Activated CD8-positive, alpha-beta T cell treated with anti-CD3 and anti-CD28 coated beads, Interleukin-2, amount 10 ng/mL, durations not matched to agents 7 days and 5 days (primary cell): ENCODE measurements at regions not wholly inside any gene's neighbourhood (a gene's known extent, or its start where the extent isn't known, plus 50 kb on each side); places are given as distances from the start of the nearest gene placed in this dataset.

ENCODE experiments used
- ATAC-seq: fragments of 150-1000 bp; cut with Tn5 transposase; one replicate; pipeline ENCODE4 v1.10.0; 2021; ENCODE audit warnings: moderate library complexity
- CTCF ChIA-PET: fragments of 350-600 bp; sonication (Branson Sonifier 250); formaldehyde crosslinking; loops from one replicate; lab custom pipeline; 2021; ENCODE audit warnings: antibody characterized with exemption; lab: Charles Lee
- POLR2A ChIA-PET: fragments of 350-600 bp; sonication (Branson Sonifier 250); formaldehyde crosslinking; loops from one replicate; lab custom pipeline; 2021; ENCODE audit warnings: antibody characterized with exemption; lab: Charles Lee
- DNase-seq: peaks from one replicate; pipeline ENCODE4 v3.0.0-alpha.2; 2020
- H3K27ac Mint-ChIP-seq: one replicate; pipeline ENCODE4 v1.8.0; 2021; ENCODE audit warnings: mild to moderate bottlenecking, mixed read lengths
- H3K27me3 Mint-ChIP-seq: one replicate; pipeline ENCODE4 v1.8.0; 2021; ENCODE audit warnings: low read depth, mixed read lengths
- H3K36me3 Mint-ChIP-seq: one replicate; pipeline ENCODE4 v1.8.0; 2021; ENCODE audit warnings: low read depth, mixed read lengths
- H3K4me1 Mint-ChIP-seq: one replicate; pipeline ENCODE4 v1.8.0; 2021; ENCODE audit warnings: low read depth, mixed read lengths
- H3K4me3 Mint-ChIP-seq: one replicate; pipeline ENCODE4 v1.8.0; 2021; ENCODE audit warnings: mild to moderate bottlenecking, mixed read lengths
- H3K9me3 Mint-ChIP-seq: one replicate; pipeline ENCODE4 v1.8.0; 2022; ENCODE audit warnings: mixed read lengths; ENCODE audit not compliant: insufficient read depth

DNA sequence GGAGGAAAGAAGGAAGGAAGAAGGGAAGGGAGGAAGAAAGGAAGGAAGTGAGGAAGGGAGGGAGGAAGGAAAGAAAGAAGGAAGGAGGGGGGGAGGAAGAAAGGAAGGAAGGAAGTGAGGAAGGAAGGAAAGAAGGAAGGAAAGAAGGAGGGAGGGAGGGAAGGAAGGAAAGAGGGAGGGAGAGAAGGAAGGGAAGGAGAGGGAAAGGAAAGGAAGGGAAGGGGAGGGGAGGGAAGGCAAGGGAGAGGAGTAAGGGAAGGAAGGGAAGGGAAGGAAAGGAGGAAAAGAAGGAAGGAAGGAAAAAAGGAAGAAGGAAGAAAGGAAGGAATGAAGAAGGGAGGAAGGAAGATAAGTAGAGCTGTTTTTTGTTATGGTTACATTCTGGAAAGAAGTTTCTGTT lies 141.2 kb downstream of the LRRC3B start:
- ChIA-PET POLR2A (no interaction called here), CTCF (no interaction called here)
- H3K9me3 Mint-ChIP-seq, result peaks cover 6% of the 10 kb centered on the region
- no peaks in the 10 kb centered on the region for H3K27me3 Mint-ChIP-seq
- H3K4me1 Mint-ChIP-seq, result no peaks in the 10 kb centered on the region
- no peak for DNase-seq
- ATAC-seq, result no peak
- H3K4me3 Mint-ChIP-seq, result no peak overlapping the region
- H3K36me3 Mint-ChIP-seq, result no peaks in the 10 kb centered on the region
- no peak overlapping the region for H3K27ac Mint-ChIP-seq

DNA sequence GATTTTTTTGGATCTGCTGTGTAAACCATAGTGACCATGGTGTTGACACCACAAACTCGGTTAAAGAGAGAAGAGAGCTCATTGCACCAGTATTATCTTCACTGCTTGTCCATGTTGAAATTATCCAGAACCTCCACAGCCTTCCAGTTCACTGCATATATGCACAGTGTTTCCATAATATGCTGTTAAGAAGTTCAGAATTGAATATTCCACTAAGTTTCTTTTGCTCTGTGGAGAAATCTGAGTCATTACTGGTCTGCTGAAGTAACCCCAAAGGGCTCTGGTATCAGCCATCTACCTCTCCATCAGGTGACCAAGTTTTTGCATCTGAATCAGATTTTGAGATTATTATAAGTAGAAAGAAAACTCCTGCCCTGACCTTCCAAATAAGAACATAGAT lies 143.5 kb downstream of the LRRC3B start:
- DNase-seq, result no peak
- POLR2A ChIA-PET, result no interaction called here
- Mint-ChIP-seq H3K9me3 (peaks cover 6% of the 10 kb centered on the region), H3K27ac (no peak overlapping the region), H3K27me3 (no peaks in the 10 kb centered on the region), H3K4me3 (no peak overlapping the region), H3K4me1 (no peaks in the 10 kb centered on the region), H3K36me3 (no peaks in the 10 kb centered on the region)
- CTCF ChIA-PET, result no interaction called here
- ATAC-seq, result no peak

DNA sequence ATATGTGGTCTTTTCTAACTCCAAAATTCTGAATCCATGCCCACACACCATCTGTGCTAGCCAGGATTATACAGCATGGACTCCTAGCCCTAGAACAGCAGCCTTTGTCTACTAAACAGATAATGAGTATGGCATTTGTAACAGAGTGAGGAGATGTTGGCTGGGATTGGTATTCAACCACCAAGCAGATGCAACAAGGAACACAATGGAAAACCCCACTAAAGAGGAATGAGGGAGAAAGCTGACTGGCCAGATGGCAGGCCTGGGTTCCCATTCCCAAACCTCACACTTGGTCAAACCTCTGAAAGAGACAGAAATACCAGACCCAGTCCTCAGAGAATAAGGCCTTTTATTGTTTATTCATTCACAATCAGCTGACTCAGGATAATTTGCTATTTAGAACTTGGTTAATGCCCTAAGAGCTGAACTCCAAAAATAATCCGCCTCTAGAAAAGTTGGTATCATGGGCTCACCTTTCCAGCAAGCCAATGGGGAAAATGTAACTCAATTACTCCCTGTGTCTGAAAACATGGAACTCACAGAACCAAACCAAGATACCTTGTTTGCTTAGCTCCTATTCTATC lies 145.6 kb downstream of the LRRC3B start:
- H3K4me1 Mint-ChIP-seq, result no peaks in the 10 kb centered on the region
- no peak overlapping the region for H3K4me3 Mint-ChIP-seq
- CTCF ChIA-PET, result no interaction called here
- no peak for ATAC-seq
- no peak overlapping the region for H3K27ac Mint-ChIP-seq
- POLR2A ChIA-PET, result no interaction called here
- H3K27me3 Mint-ChIP-seq, result no peaks in the 10 kb centered on the region
- peaks cover 6% of the 10 kb centered on the region for H3K9me3 Mint-ChIP-seq
- no peaks in the 10 kb centered on the region for H3K36me3 Mint-ChIP-seq
- DNase-seq, result no peak

- no peaks in the 10 kb centered on the region for H3K36me3 Mint-ChIP-seq
- no peak for DNase-seq
- H3K27ac Mint-ChIP-seq, result no peak overlapping the region
- ATAC-seq, result no peak
- POLR2A ChIA-PET, result no interaction called here
- H3K9me3 Mint-ChIP-seq, result peaks cover 3% of the 10 kb centered on the region
- no peak overlapping the region for H3K4me3 Mint-ChIP-seq
- H3K27me3 Mint-ChIP-seq, result no peaks in the 10 kb centered on the region
- no peaks in the 10 kb centered on the region for H3K4me1 Mint-ChIP-seq
- CTCF ChIA-PET, result no interaction called here
Observed at GRCh38 chr3:26799679-26800317, 177.2 kb downstream of the LRRC3B start.

- no peak for ATAC-seq
- H3K27me3 Mint-ChIP-seq, result no peaks in the 10 kb centered on the region
- CTCF ChIA-PET, result no interaction called here
- H3K36me3 Mint-ChIP-seq, result no peaks in the 10 kb centered on the region
- no peaks in the 10 kb centered on the region for H3K4me1 Mint-ChIP-seq
- POLR2A ChIA-PET, result no interaction called here
- H3K4me3 Mint-ChIP-seq, result no peak overlapping the region
- peaks cover 9% of the 10 kb centered on the region for H3K9me3 Mint-ChIP-seq
- no peak for DNase-seq
- no peak overlapping the region for H3K27ac Mint-ChIP-seq
Observed at GRCh38 chr3:26807272-26807671, 184.7 kb downstream of the LRRC3B start.

GRCh38 chr3:26825454-26825853 lies 202.9 kb downstream of the LRRC3B start:
- POLR2A ChIA-PET, result no interaction called here
- Mint-ChIP-seq H3K27me3 (no peaks in the 10 kb centered on the region), H3K4me1 (no peaks in the 10 kb centered on the region), H3K4me3 (no peak overlapping the region), H3K9me3 (peaks cover 14% of the 10 kb centered on the region), H3K36me3 (no peaks in the 10 kb centered on the region), H3K27ac (no peak overlapping the region)
- ATAC-seq, result no peak
- no peak for DNase-seq
- CTCF ChIA-PET, result no interaction called here

GRCh38 chr3:26827169-26827568 lies 204.6 kb downstream of the LRRC3B start:
- Mint-ChIP-seq H3K36me3 (no peaks in the 10 kb centered on the region), H3K4me3 (no peak overlapping the region), H3K9me3 (peaks cover 12% of the 10 kb centered on the region), H3K27ac (no peak overlapping the region), H3K4me1 (no peaks in the 10 kb centered on the region), H3K27me3 (no peaks in the 10 kb centered on the region)
- ChIA-PET CTCF (no interaction called here), POLR2A (no interaction called here)
- DNase-seq (no peak), ATAC-seq (no peak)

DNA sequence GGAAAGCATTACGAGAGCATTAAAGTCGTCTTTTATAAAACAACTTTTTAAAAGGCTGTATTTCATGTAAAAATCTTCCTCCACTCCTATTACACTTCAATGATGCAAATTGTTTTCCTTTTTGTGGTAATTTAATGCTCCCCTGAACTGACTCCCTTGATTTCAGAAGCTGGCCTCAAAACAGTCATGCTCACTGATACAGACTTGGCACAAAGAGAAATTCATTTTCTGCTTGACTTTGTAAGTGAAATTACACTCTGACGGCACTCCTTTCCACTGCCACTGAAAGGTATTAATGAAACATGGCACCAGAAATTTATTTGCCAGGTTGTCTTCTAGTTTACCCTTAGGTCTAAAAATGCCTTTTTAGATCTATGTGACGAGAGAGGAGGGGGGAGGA lies 215.5 kb downstream of the LRRC3B start:
- H3K4me1 Mint-ChIP-seq, result no peaks in the 10 kb centered on the region
- no peaks in the 10 kb centered on the region for H3K36me3 Mint-ChIP-seq
- POLR2A ChIA-PET, result no interaction called here
- no peaks in the 10 kb centered on the region for H3K27me3 Mint-ChIP-seq
- no peak overlapping the region for H3K4me3 Mint-ChIP-seq
- CTCF ChIA-PET, result no interaction called here
- ATAC-seq, result no peak
- no peak for DNase-seq
- peaks cover 6% of the 10 kb centered on the region for H3K9me3 Mint-ChIP-seq
- H3K27ac Mint-ChIP-seq, result no peak overlapping the region

- ATAC-seq, result no peak
- no peak for DNase-seq
- CTCF ChIA-PET, result no interaction called here
- Mint-ChIP-seq H3K4me3 (no peak overlapping the region), H3K27me3 (no peaks in the 10 kb centered on the region), H3K9me3 (peaks cover 11% of the 10 kb centered on the region), H3K36me3 (no peaks in the 10 kb centered on the region), H3K27ac (no peak overlapping the region), H3K4me1 (no peaks in the 10 kb centered on the region)
- POLR2A ChIA-PET, result no interaction called here
Observed at GRCh38 chr3:26839001-26839400, 216.4 kb downstream of the LRRC3B start.

- ChIA-PET CTCF (no interaction called here), POLR2A (no interaction called here)
- H3K27me3 Mint-ChIP-seq, result no peaks in the 10 kb centered on the region
- H3K36me3 Mint-ChIP-seq, result no peaks in the 10 kb centered on the region
- H3K4me3 Mint-ChIP-seq, result no peak overlapping the region
- H3K27ac Mint-ChIP-seq, result no peak overlapping the region
- H3K9me3 Mint-ChIP-seq, result peaks cover 11% of the 10 kb centered on the region
- H3K4me1 Mint-ChIP-seq, result no peaks in the 10 kb centered on the region
- DNase-seq (no peak), ATAC-seq (no peak)
Observed at GRCh38 chr3:26840272-26840870, 217.8 kb downstream of the LRRC3B start.

DNA sequence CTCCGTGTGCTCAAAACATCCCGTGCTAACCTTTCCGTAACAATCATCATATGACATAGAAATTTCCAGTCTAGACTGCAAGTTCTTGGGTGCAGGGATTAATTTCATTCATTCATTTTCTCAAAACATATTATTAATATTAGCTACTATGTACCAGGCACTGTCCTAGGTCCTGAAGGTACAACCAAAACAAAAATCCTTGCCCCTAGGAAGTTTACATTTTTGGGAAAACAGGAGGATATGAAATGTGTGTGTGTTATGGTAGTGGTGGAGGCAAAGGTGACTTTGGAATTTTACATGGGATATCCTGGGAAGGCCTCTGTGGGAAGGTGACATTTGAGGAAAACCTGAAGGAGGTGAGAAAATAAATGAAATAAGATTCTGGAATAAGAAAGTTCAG lies 222.6 kb downstream of the LRRC3B start:
- Mint-ChIP-seq H3K9me3 (peaks cover 5% of the 10 kb centered on the region), H3K27me3 (no peaks in the 10 kb centered on the region), H3K4me1 (no peaks in the 10 kb centered on the region), H3K4me3 (no peak overlapping the region), H3K27ac (no peak overlapping the region), H3K36me3 (no peaks in the 10 kb centered on the region)
- ATAC-seq (no peak), DNase-seq (no peak)
- ChIA-PET CTCF (no interaction called here), POLR2A (no interaction called here)

DNA sequence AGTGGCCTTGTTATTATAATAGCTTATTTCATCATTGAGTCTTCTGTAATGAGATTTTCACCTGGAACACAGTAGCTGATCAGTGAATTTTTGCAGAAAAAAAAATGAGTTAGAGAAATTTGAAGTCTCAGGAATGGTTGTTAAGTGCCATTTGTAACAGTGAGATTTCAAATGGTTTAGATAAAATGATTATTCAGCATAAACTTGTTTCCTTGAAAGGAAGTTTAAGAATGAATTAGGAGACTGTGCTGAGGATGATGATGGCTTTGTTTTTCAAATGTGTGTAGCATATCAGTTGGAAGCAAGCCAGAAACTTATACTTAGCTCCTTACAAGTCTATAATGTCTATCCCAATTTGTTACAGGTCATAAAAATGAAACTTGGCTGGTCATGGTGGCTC lies 225.1 kb downstream of the LRRC3B start:
- Mint-ChIP-seq H3K4me3 (no peak overlapping the region), H3K27ac (no peak overlapping the region), H3K27me3 (no peaks in the 10 kb centered on the region), H3K36me3 (no peaks in the 10 kb centered on the region), H3K4me1 (no peaks in the 10 kb centered on the region), H3K9me3 (peaks cover 5% of the 10 kb centered on the region)
- DNase-seq (no peak), ATAC-seq (no peak)
- CTCF ChIA-PET, result no interaction called here
- POLR2A ChIA-PET, result no interaction called here
